ENCODE measurements at regions not wholly inside any gene's neighbourhood (a gene's known extent, or its start where the extent isn't known, plus 50 kb on each side); places are given as distances from the start of the nearest gene placed in this dataset.
A peak's percentile ranks its signal among the peaks of the same experiment; 100 is the strongest.
"Not testable (repeated sequence)": the region's sequence is repeated elsewhere in the genome, so short reads cannot be mapped to it uniquely, and the experiment has no call there.

DNA sequence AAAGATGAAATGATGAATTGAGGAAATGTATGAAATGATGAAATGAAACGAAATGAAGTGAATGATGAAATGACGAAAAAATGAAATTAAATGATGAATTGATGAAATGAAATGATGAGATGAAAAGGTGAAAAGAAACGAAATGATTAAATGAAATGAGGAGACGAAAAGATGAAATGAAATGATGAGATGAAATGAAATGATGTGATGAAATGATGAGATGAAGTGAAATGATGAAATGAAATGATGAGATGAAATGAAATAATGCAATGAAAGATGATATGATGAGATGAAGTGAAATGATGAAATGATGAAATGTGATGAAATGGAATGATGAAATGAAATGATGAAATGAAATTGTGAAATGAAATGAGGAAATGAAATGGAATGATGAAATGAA, 469.7 kb downstream of the FAM72C start:
- H3K4me1 ChIP-seq; H3K27ac ChIP-seq; H3K9me3 ChIP-seq; DNase-seq; in situ Hi-C loops (cut with MboI; ENCODE audit: low pct_ligation_motif_present in 1 of 4, low pct_unique_long_range_greater_than_20kb in 1 of 4, low sequenced_read_pairs in 3 of 4); intact Hi-C loops (cut with DNase I; ENCODE audit: low total_unique reads); H3K4me3 ChIP-seq; H3K36me3 ChIP-seq: not testable (repeated sequence)
- H3K27me3 ChIP-seq = peaks cover 15% of the 10 kb centered on the region
- WGBS, 2 donors (ENCODE audit: low coverage in 1 of 2) = 64 to 72% methylated on average over 3 to 4 of the region's 4 CpGs

DNA sequence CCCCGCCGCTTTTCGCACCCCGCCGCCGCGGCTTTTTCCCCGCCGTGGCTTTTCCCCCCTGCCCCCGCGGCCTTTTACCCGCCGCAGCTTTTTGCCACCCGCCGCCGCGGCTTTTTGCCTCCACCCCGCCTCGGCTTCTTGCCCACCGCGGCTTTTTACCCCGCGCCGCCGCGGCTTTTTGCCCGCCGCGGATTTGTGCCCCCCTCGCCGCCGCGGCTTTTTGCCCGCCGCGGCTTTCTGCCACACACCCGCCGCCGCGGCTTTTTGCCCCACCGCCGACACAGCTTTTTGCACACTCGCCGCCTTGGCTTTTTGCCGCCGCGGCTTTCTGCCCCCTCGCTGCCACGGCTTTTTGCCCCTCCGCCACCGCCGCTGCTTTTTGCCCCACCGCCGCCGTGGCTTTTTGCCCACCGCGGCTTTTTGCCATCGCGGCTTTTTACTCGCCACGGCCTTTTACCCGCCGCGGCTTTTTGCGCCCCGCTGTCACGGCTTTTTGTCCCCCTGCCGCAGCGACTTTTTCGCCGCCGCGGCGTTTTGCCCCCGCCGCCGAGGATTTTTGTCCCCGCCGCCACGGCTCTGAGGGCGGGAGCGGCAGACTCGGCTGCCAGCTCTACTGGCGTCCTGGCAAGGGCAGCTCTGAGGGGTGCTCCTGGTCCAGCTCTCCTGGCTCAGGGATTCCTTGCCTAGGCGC, 473.6 kb downstream of the FAM72C start:
- peak overlapping the region in 3 of 4 donors; percentile 11 to 57 (median 12) for H3K4me3 ChIP-seq
- in situ Hi-C loops (cut with MboI; ENCODE audit: low pct_ligation_motif_present in 1 of 4, low pct_unique_long_range_greater_than_20kb in 1 of 4, low sequenced_read_pairs in 3 of 4) = not testable (repeated sequence)

DNA sequence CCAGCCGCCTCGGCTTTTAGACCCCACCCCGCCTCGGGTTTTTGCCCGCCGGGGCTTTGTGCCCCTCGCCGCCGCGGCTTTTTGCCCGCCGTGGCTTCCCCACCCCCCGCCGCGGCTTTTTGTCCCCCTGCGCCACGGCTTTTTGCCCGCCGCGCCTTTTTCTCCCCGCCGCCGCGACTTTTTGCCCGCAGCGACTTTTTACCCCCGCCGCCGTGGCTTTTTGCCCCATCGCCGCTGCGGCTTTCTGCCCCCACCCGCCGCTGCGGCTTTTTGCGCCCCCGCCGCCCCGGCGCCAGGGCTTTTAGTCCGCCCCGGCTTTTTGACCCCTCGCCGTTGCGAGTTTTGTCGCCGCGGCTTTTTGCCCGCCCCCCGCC, 474.4 kb downstream of the FAM72C start:
- in situ Hi-C loops (cut with MboI; ENCODE audit: low pct_ligation_motif_present in 1 of 4, low pct_unique_long_range_greater_than_20kb in 1 of 4, low sequenced_read_pairs in 3 of 4) = no loop called here
- H3K36me3 ChIP-seq = no peaks in the 10 kb centered on the region
- H3K27me3 ChIP-seq = peaks cover 18% of the 10 kb centered on the region
- intact Hi-C loops (cut with DNase I; ENCODE audit: low total_unique reads) = loop anchor here (10.0 kb wide), 1 partner anchor 167 kb away; no protein-coding TSS in a partner anchor
- no peak overlapping the region for H3K27ac ChIP-seq
- DNase-seq = no peak
- TF ChIP-seq, protein P1, sequence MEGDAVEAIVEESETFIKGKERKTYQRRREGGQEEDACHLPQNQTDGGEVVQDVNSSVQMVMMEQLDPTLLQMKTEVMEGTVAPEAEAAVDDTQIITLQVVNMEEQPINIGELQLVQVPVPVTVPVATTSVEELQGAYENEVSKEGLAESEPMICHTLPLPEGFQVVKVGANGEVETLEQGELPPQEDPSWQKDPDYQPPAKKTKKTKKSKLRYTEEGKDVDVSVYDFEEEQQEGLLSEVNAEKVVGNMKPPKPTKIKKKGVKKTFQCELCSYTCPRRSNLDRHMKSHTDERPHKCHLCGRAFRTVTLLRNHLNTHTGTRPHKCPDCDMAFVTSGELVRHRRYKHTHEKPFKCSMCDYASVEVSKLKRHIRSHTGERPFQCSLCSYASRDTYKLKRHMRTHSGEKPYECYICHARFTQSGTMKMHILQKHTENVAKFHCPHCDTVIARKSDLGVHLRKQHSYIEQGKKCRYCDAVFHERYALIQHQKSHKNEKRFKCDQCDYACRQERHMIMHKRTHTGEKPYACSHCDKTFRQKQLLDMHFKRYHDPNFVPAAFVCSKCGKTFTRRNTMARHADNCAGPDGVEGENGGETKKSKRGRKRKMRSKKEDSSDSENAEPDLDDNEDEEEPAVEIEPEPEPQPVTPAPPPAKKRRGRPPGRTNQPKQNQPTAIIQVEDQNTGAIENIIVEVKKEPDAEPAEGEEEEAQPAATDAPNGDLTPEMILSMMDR (IDR thresholded peaks at IDR 0.05) = no peak
- no peak for TF ChIP-seq EP300 (IDR thresholded peaks at IDR 0.05; ENCODE audit: low read depth)
- TF ChIP-seq POLR2A (IDR thresholded peaks at IDR 0.05) = no peak
- no peak for TF ChIP-seq POLR2AphosphoS5 (IDR thresholded peaks at IDR 0.05)
- H3K4me3 ChIP-seq = peak overlapping the region in 1 of 4 donors; percentile 57
- peaks cover 0 to 4% (median 0%) of the 10 kb centered on the region in 4 donors for H3K4me1 ChIP-seq
- WGBS, 2 donors (ENCODE audit: low coverage in 1 of 2) = 7 to 20% methylated on average over 1 to 29 of the region's 50 CpGs
- H3K9me3 ChIP-seq = no peaks in the 10 kb centered on the region

More for the DNA sequence above, 473.6 kb downstream of the FAM72C start:
- not testable (repeated sequence) for H3K9me3 ChIP-seq, H3K27ac ChIP-seq, DNase-seq, H3K36me3 ChIP-seq, H3K4me1 ChIP-seq
- WGBS, 2 donors (ENCODE audit: low coverage in 1 of 2) = 4% methylated on average over 23 of the region's 85 CpGs; no CpG with 5 or more reads in 1 of the 2 donors
- H3K27me3 ChIP-seq = peaks cover 18% of the 10 kb centered on the region
- intact Hi-C loops (cut with DNase I; ENCODE audit: low total_unique reads) = loop anchor here (10.0 kb wide), 1 partner anchor 167 kb away; no protein-coding TSS in a partner anchor

DNA sequence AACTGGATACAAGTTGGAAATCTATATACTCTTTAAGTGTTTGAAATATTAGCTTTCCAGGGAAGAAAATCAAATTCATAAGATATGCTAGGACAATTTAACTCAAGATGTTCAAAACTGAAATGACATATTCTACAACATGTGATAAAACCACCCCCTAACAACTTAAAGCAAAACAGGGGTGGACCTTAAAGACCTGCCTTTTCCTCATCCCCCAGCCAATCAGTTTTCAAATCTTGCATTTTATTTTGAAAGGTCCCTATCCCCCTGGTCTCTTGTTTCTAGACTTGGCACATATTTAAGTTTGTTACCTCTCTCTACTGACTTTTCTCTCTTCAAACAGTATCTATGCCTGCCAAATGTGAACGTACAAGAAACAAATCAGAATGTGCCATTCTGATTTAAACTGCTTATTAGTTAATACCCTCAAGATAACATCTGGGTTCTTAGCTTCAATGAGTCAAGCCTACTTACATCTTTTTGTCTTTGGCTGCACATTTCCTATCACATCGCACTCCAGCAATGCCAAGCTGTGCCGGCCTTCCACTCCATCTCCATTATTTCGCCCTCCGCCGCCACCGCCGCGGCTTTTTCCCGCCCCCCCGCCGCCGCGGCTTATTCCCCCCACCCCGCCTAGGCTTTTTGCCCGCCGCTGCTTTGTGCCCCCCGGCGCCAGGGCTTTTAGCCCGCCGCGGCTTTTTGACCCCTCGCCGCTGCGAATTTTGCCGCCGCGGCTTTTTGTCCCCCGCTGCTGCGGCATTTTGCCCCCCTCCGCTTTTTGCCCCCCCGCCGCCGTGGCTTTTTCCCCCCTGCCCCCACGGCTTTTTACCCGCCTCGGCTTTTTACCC, 475.0 kb downstream of the FAM72C start:
- intact Hi-C loops (cut with DNase I; ENCODE audit: low total_unique reads) = loop anchor here (10.0 kb wide), 1 partner anchor 168 kb away; no protein-coding TSS in a partner anchor
- H3K4me1 ChIP-seq; in situ Hi-C loops (cut with MboI; ENCODE audit: low pct_ligation_motif_present in 1 of 4, low pct_unique_long_range_greater_than_20kb in 1 of 4, low sequenced_read_pairs in 3 of 4); H3K27ac ChIP-seq; H3K36me3 ChIP-seq; H3K9me3 ChIP-seq; DNase-seq: not testable (repeated sequence)
- Histone ChIP-seq H3K27me3 (peaks cover 18% of the 10 kb centered on the region), H3K4me3 (peak overlapping the region in 1 of 4 donors; percentile 57)
- WGBS, 2 donors (ENCODE audit: low coverage in 1 of 2) = 3% methylated on average over 6 of the region's 37 CpGs; no CpG with 5 or more reads in 1 of the 2 donors

Small RNAs in the stretch of these regions (small RNA-seq; reads per million reads assigned to genes)
- gene AC239800.3 = 0 reads per million in 4 donors
- 0 reads per million in 4 donors for gene HIST2H3PS2
- gene RNU1-114P = 0 reads per million in 4 donors
- gene RNU1-143P = 0 reads per million in 4 donors
- 0 reads per million in 4 donors for gene RNU1-92P
- gene RNVU1-17 = 0 to 1.7 (median 0.14) reads per million in 4 donors
- 0 reads per million in 4 donors for gene RNVU1-18

All from transverse colon (tissue), 4 donors.